C4-2B (cell line): ENCODE measurements at regions not wholly inside any gene's neighbourhood (a gene's known extent, or its start where the extent isn't known, plus 50 kb on each side); places are given as distances from the start of the nearest gene placed in this dataset.

Source experiments
- ZFX ChIP-seq: fragments of 450-650 bp; IDR thresholded peaks from 2 replicates; pipeline ENCODE4 v1.6.1; 2017
- TF ChIP-seq, protein P1 (sequence below): fragments of 450-650 bp; conservative IDR thresholded peaks from 2 replicates; pipeline ENCODE4 v1.5.1; 2017; ENCODE audit warnings: mild to moderate bottlenecking

DNA sequence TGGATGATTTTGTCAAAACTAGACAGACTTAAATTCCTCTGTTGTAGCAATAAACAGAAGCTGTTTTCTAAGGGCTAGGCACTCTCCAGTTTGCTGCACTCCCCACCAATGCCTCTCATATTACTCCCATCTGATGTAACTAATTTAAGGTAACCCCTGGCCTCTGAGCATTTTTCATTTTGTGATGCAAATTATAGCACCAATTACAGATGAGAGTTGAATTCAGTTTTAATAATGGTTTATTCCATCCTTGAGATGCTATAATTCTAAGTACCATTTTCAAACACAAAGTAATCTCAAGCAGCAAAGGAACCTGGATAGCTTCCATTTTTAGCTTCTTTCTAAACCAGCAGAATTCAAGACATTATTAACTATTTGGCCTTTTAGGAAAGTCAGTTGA is 280.4 kb upstream of the DAB1 start:
- TF ChIP-seq, protein P1, sequence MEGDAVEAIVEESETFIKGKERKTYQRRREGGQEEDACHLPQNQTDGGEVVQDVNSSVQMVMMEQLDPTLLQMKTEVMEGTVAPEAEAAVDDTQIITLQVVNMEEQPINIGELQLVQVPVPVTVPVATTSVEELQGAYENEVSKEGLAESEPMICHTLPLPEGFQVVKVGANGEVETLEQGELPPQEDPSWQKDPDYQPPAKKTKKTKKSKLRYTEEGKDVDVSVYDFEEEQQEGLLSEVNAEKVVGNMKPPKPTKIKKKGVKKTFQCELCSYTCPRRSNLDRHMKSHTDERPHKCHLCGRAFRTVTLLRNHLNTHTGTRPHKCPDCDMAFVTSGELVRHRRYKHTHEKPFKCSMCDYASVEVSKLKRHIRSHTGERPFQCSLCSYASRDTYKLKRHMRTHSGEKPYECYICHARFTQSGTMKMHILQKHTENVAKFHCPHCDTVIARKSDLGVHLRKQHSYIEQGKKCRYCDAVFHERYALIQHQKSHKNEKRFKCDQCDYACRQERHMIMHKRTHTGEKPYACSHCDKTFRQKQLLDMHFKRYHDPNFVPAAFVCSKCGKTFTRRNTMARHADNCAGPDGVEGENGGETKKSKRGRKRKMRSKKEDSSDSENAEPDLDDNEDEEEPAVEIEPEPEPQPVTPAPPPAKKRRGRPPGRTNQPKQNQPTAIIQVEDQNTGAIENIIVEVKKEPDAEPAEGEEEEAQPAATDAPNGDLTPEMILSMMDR, result no peak
- TF ChIP-seq ZFX, result no peak
